K562 (cell line): ENCODE measurements at regions not wholly inside any gene's neighbourhood (a gene's known extent, or its start where the extent isn't known, plus 50 kb on each side); places are given as distances from the start of the nearest gene placed in this dataset.

Experiments
- ATAC-seq: fragments of 200-7000 bp; cut with Tn5 transposase; 3 replicates; pipeline ENCODE4 v1.9.1; 2020; ENCODE audit warnings: moderate library complexity
- BruUV-seq: library from RNA; stranded (reverse); fragments of 400-500 nt; replicated peaks from 2 replicates; lab custom pipeline; 2021; lab: Mats Ljungman, UMichigan
- CTCF ChIA-PET: fragments of 300-600 bp; formaldehyde crosslinking; extraction: SDS; loops from one replicate; lab custom pipeline; 2021; ENCODE audit warnings: low intra/inter-chr PET ratio; lab: Yijun Ruan, JAX
- POLR2A ChIA-PET: fragments of 300-600, 350-650 bp; sonication (Branson Sonifier 250); formaldehyde crosslinking; extraction: SDS; loops from one replicate; lab custom pipeline; 2021; ENCODE audit warnings: antibody characterized with exemption, inconsistent platforms; lab: Yijun Ruan, JAX
- DNase-seq, 4 experiments: peaks; one replicate each; pipeline versions ENCODE4 v3.0.0 to v3.0.0-alpha.2; 2011 to 2018; ENCODE audit warnings: low spot score in 3 of 4, mixed read lengths in 3 of 4; ENCODE audit errors: extremely low read depth in 1 of 4
- FAIRE-seq: peaks from 2 replicates; lab custom pipeline; 2011; peaks lifted over from hg19 to GRCh38; lab: Jason Lieb, UNC
- H2AFZ ChIP-seq: 2 replicates; pipeline ENCODE4 v1.6.0; 2011; ENCODE audit warnings: low read depth, low read length, control low read depth, inconsistent platforms
- H3K27ac ChIP-seq: fragments of 200-600 bp; 3 replicates; pipeline ENCODE4 v1.8.0; 2011; ENCODE audit warnings: low read depth, mild to moderate bottlenecking, control low read depth, inconsistent platforms, low read length, moderate library complexity, mixed read lengths; ENCODE audit errors: extremely low read depth
- H3K27me3 ChIP-seq, 2 experiments: fragments of 300-600 bp in 1 of 2; 2 replicates in 1 of 2; 3 replicates in 1 of 2; pipeline versions ENCODE4 v1.6.0 to v1.8.0; 2011; ENCODE audit warnings: inconsistent platforms in 2 of 2, low read length in 2 of 2, mild to moderate bottlenecking in 1 of 2, mixed read lengths in 1 of 2, moderate library complexity in 1 of 2; ENCODE audit not compliant: control insufficient read depth in 2 of 2, insufficient read depth in 2 of 2
- H3K36me3 ChIP-seq: fragments of 300-600 bp; 3 replicates; pipeline ENCODE4 v1.8.0; 2011; ENCODE audit warnings: mild to moderate bottlenecking, low read length, inconsistent platforms; ENCODE audit not compliant: control insufficient read depth, insufficient read depth
- H3K4me1 ChIP-seq, 2 experiments: fragments of 200-600 bp in 1 of 2; replicated peaks in 1 of 2; 2 replicates in 1 of 2; 3 replicates in 1 of 2; pipeline versions ENCODE4 v1.5.1 to v1.8.0; 2011; ENCODE audit warnings: inconsistent platforms in 2 of 2, low read length in 2 of 2, mild to moderate bottlenecking in 1 of 2, mixed read lengths in 1 of 2, moderate library complexity in 1 of 2; ENCODE audit not compliant: control insufficient read depth in 2 of 2, insufficient read depth in 2 of 2
- H3K4me2 ChIP-seq: 2 replicates; pipeline ENCODE4 v1.6.1; 2011; ENCODE audit warnings: low read length, control low read depth, inconsistent platforms, mixed read lengths; ENCODE audit not compliant: insufficient read depth
- H3K4me3 ChIP-seq: fragments of 200-600 bp; sonication (generic), shearing (Covaris generic); 2 replicates; pipeline ENCODE4 v1.5.1; 2016; ENCODE audit warnings: control low read depth, inconsistent platforms
- H3K79me2 ChIP-seq: fragments of 200-600 bp; 3 replicates; pipeline ENCODE4 v1.8.0; 2011; ENCODE audit warnings: low read length, inconsistent platforms; ENCODE audit not compliant: control insufficient read depth, insufficient read depth
- H3K9ac ChIP-seq, 2 experiments: 2 replicates each; pipeline versions ENCODE4 v1.6.0 to v1.6.1; 2011; ENCODE audit warnings: low read depth in 2 of 2, low read length in 2 of 2, control low read depth in 1 of 2, inconsistent platforms in 1 of 2, mild to moderate bottlenecking in 1 of 2, mixed read lengths in 1 of 2; ENCODE audit not compliant: insufficient read depth in 1 of 2
- H3K9me1 ChIP-seq: one replicate; pipeline ENCODE4 v1.6.0; 2011; ENCODE audit warnings: inconsistent platforms, mild to moderate bottlenecking, low read length, moderate library complexity; ENCODE audit not compliant: control insufficient read depth, insufficient read depth
- H3K9me3 ChIP-seq: replicated peaks from 2 replicates; pipeline ENCODE4 v1.5.1; 2011; ENCODE audit warnings: low read depth, low read length, inconsistent platforms; ENCODE audit not compliant: control insufficient read depth, insufficient read depth
- H4K20me1 ChIP-seq: replicated peaks from 2 replicates; pipeline ENCODE4 v1.6.1; 2011; ENCODE audit warnings: low read length, inconsistent platforms, mixed read lengths; ENCODE audit not compliant: control insufficient read depth, insufficient read depth
- FOXP4 ChIP-seq: sonication (generic); formaldehyde crosslinking; IDR thresholded peaks from 2 replicates; pipeline ENCODE4 v1.8.0; 2022; ENCODE audit warnings: mild to moderate bottlenecking, missing genetic modification reagents, borderline replicate concordance
- HNRNPL ChIP-seq: fragments of 200-400 bp; formaldehyde crosslinking; IDR thresholded peaks from 2 replicates; pipeline ENCODE4 v1.6.1; 2017; ENCODE audit warnings: low read depth, mild to moderate bottlenecking, low read length
- KAT2B ChIP-seq: IDR thresholded peaks from one replicate; pipeline ENCODE4 v1.6.1; 2012; ENCODE audit warnings: low read depth, mild to moderate bottlenecking, control low read depth, inconsistent platforms, low read length, moderate library complexity
- PHF21A ChIP-seq: fragments of 450-650 bp; IDR thresholded peaks from 2 replicates; pipeline ENCODE4 v1.6.1; 2017; ENCODE audit warnings: low read depth, borderline replicate concordance
- SPI1 ChIP-seq: IDR thresholded peaks from 2 replicates; pipeline ENCODE4 v1.6.1; 2011; ENCODE audit warnings: low read depth, low read length, control low read depth, borderline replicate concordance
- TEAD4 ChIP-seq, 2 experiments: sonication (generic) in 1 of 2; formaldehyde crosslinking in 1 of 2; IDR thresholded peaks; 2 replicates each; pipeline versions ENCODE4 v1.6.1 to v1.8.0; 2012 to 2022; ENCODE audit warnings: borderline replicate concordance in 1 of 2, inconsistent platforms in 1 of 2, low read length in 1 of 2, mild to moderate bottlenecking in 1 of 2, missing genetic modification reagents in 1 of 2
- ZHX1 ChIP-seq: fragments of 150-350 bp; conservative IDR thresholded peaks from 2 replicates; pipeline ENCODE4 v1.6.1; 2014; ENCODE audit warnings: low read length
- ZNF408 ChIP-seq: fragments of 250-450 bp; sonication (Bioruptor Pico); IDR thresholded peaks from 2 replicates; pipeline ENCODE4 v1.4.0; 2020; ENCODE audit warnings: low read depth, mild to moderate bottlenecking, moderate library complexity
- ZNF583 ChIP-seq: fragments of 250-450 bp; sonication (Bioruptor Pico); IDR thresholded peaks from 2 replicates; pipeline ENCODE4 v1.4.0; 2020
- ZNF644 ChIP-seq: fragments of 200-800 bp; sonication (Bioruptor generic); IDR thresholded peaks from 2 replicates; pipeline ENCODE4 v1.6.1; 2016; ENCODE audit warnings: low read depth, missing genetic modification characterization, missing compliant biosample characterization
- ZNF778 ChIP-seq: fragments of 450-650 bp; formaldehyde crosslinking; IDR thresholded peaks from 2 replicates; pipeline ENCODE4 v1.4.0; 2020; ENCODE audit warnings: mild to moderate bottlenecking, moderate library complexity
- WGBS: fragments of 100-300 bp; shearing (Covaris generic); methylation state at CpG from one replicate; pipeline ENCODE4 v1.1.6; 2016; ENCODE audit warnings: low coverage, mixed read lengths; ENCODE audit not compliant: insufficient coverage; ENCODE audit errors: missing lambda C conversion rate; 5-methylcytosine and 5-hydroxymethylcytosine counted together
- in situ Hi-C: fragments of 300-500 bp; cut with MboI; formaldehyde crosslinking; loops from 4 replicates; pipeline ENCODE4 v1.15.0; 2018; ENCODE audit warnings: inconsistent platforms, mixed read lengths
- intact Hi-C: fragments of 100-400 bp; cut with micrococcal nuclease; formaldehyde crosslinking; loops from 2 replicates; pipeline ENCODE4 v1.14.2; 2022

- intact Hi-C loops: no loop called here
- Histone ChIP-seq H3K4me1 (no peaks in the 10 kb centered on the region), H3K79me2 (no peaks in the 10 kb centered on the region), H2AFZ (no peak overlapping the region), H3K27me3 (peaks cover 18 to 21% of the 10 kb centered on the region in 2 experiments)
- BruUV-seq: no TSS peak
- CTCF ChIA-PET: no interaction called here
- FAIRE-seq (no peak), ATAC-seq (no peak)
- TF ChIP-seq ZNF583 (no peak), FOXP4 (CRISPR knock-in tag) (no peak), ZNF408 (CRISPR knock-in tag) (no peak), ZHX1 (no peak), KAT2B (no peak), PHF21A (no peak), SPI1 (no peak), HNRNPL (no peak), ZNF644 (tag) (no peak), ZNF778 (CRISPR knock-in tag) (no peak), TEAD4 (IDR thresholded peaks at IDR 0.05; ENCODE audit: low read length) (no peak), TEAD4 (CRISPR knock-in tag; IDR thresholded peaks at IDR 0.05; ENCODE audit: borderline replicate concordance) (no peak)
- TF ChIP-seq, all 486 proteins: peak for 0
- Histone ChIP-seq H3K4me2 (no peak overlapping the region), H3K36me3 (no peaks in the 10 kb centered on the region), H3K9ac (no peak overlapping the region), H3K9me3 (no peaks in the 10 kb centered on the region), H3K9me1 (no peaks in the 10 kb centered on the region), H4K20me1 (no peaks in the 10 kb centered on the region), H3K27ac (no peak overlapping the region), H3K4me3 (no peak overlapping the region)
- in situ Hi-C loops: no loop called here
- WGBS: 0% methylated on average over 1 of the region's 1 CpG
- POLR2A ChIA-PET: no interaction called here
- no peak for DNase-seq
These were observed 84.8 kb upstream of the SNRK start for GRCh38 chr3:43201581-43201980.
